B cell (primary cell): ENCODE measurements at regions not wholly inside any gene's neighbourhood (a gene's known extent, or its start where the extent isn't known, plus 50 kb on each side); places are given as distances from the start of the nearest gene placed in this dataset.

Source experiments
- CTCF ChIP-seq: fragments of 200-600 bp; IDR thresholded peaks from one replicate; pipeline ENCODE4 v1.8.0; 2022; ENCODE audit warnings: antibody characterized with exemption, mild to moderate bottlenecking
- EZH2 ChIP-seq: IDR thresholded peaks from 2 replicates; pipeline ENCODE4 v1.6.1; 2012; ENCODE audit warnings: borderline replicate concordance, low read depth, mild to moderate bottlenecking, moderate library complexity, low read length; ENCODE audit not compliant: insufficient read depth, poor library complexity, severe bottlenecking

DNA sequence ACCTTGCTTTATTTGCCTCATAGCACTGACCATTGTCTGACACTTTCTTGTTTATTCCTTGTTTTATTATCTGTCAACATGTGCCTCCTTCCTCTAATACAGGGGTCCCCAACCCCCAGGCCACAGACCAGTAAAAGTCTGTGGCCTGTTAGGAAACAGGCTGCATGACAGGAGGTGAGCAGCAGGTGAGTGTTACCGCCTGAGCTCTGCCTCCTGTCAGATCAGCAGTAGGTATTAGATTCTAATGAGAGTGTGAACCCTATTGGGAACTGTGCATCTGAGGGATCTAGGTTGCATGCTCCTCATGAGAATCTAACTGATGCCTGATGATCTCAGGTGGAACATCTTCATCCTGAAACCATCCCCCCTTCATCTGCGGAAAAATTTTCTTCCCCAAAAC, 228.0 kb downstream of the HINT1 start:
- TF ChIP-seq CTCF (no peak), EZH2 (no peak)
